ENCODE measurements at regions not wholly inside any gene's neighbourhood (a gene's known extent, or its start where the extent isn't known, plus 50 kb on each side); places are given as distances from the start of the nearest gene placed in this dataset.
A peak's percentile ranks its signal among the peaks of the same experiment; 100 is the strongest.
"Not testable (repeated sequence)": the region's sequence is repeated elsewhere in the genome, so short reads cannot be mapped to it uniquely, and the experiment has no call there.

GRCh38 chr3:34881026-34881425, 758.3 kb upstream of the ARPP21 start:
- DNase-seq: no peak
- no peak for ATAC-seq

DNA sequence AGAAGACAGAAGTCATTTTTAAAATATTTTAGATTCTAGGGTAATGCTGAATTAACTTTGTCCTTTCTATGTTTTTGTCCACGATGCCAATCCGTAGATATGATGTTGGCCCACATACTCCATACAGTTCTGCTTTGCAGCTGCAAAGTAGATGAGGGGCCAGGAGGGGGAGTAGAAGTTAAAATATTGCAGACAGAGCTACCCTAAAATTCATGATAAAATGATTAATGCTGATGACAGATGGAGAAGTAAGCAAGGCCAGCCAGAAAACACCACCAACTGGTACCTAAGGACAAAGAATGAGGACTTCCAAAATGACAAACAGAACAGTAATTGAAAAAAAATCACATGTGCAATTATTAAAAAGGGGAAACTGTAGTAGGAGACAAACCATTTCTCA, 756.6 kb upstream of the ARPP21 start:
- ATAC-seq (no peak), DNase-seq (no peak)

DNA sequence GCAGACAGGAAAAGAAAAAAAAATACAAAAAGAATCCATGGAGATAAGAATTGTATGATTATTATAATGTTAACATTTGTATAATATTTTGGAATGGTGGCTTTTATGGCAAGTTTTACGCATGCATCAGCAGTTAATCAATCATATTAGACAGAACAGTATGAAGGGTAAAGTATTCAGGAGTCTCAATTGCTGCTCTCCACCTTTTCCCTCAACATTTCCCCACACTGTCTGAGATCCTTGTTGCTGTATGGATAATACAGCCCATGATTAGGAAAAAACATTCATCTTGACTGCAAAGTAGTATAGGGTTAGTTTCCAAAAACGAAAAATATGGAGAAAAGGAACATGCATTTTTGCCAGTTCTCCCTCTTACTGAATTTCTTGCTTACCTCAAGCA, 755.3 kb upstream of the ARPP21 start:
- no peak for ATAC-seq
- DNase-seq: no peak

DNA sequence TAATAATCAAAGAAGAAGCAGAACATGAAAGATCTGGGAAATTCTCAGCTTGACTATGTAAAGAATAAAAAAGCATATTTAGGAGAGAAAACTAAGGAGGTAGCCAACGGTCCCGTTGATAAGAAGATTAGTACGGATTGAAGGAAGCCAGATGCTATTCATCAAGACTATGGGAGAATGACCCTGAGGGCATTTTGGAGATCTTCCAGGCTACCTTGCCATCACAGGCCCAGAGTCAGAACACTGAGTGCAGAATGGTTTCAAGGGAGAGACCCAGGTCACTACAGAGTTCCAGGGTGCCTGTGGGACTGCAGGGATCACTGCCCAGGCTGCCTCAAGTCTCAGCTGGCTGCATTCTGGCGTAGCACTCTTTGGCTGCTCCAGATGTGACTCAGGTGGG, 752.9 kb upstream of the ARPP21 start:
- ATAC-seq (no peak), DNase-seq (no peak)

GRCh38 chr3:34889641-34890040, 749.7 kb upstream of the ARPP21 start:
- DNase-seq (no peak), ATAC-seq (no peak)

DNA sequence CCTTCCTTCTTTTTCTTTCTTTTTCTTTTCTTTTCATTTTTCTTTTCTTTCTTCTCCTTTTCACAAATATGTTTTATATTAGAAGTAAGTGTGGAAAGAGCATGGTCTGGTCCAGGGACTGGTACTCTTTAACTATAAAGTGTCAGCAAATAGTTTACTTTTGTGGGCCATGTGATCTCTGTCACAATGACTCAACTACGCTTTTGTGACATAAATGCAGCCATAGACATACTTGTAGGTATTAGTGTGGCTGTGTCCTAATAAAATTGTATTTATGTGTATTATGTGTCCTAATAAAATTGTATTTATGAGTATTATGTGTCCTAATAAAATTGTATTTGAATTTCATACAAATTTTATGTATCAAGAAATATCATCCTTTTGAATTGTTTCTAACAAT, 749.1 kb upstream of the ARPP21 start:
- DNase-seq (no peak), ATAC-seq (no peak)

DNA sequence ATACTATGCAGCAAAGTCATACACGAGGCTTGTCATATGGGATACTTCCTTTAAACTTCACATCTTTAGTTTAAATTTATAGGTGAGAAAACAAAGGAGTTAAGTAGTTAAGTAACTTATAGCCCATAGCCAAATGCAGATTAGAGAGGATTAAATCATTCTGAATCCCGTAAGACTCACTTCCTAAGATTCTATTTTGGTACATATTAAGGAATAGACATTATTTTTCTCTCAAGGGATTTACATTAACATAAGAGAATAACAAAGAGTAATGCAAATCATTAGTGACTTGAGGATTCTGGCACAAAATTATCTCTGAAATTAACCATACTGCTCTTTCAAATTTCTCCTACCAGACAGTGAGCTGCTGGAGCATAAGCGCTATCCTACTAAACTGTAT, 747.4 kb upstream of the ARPP21 start:
- DNase-seq (no peak), ATAC-seq (no peak)

GRCh38 chr3:34895841-34896240, 743.5 kb upstream of the ARPP21 start:
- DNase-seq (no peak), ATAC-seq (no peak)

DNA sequence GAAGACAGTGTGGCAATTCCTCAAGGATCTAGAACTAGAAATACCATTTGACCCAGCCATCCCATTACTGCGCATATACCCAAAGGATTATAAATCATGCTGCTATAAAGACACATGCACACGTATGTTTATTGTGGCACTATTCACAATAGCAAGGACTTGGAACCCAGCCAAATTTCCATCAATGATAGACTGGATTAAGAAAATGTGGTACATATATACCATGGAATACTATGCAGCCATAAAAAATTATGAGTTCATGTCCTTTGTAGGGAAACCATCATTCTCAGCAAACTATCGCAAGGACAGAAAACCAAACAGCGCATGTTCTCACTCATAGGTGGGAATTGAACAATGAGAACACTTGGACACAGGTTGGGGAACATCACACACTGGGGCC, 729.6 kb upstream of the ARPP21 start:
- not testable (repeated sequence) for DNase-seq, ATAC-seq

DNA sequence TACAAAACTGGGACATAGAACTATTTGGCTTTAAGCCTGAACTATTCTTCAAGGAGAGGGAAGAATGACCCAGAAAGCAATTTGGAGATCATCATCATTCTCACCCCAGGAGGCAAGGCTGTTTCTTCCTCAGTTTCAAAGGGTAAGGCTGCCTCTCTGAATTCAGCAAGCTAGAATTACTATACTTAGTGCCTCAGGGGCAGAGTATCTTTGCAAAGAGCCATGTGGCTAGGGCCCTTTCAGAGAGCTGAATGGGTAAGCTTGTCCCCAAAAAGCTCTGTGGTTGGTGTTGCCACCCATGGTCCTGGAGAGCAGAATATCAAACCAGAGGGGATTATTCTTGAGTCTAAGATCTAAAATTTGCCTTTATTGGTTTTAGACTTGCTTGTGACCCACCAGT, 720.3 kb upstream of the ARPP21 start:
- no peak for ATAC-seq

GRCh38 chr3:34920806-34921205, 718.5 kb upstream of the ARPP21 start:
- no peak for DNase-seq
- no peak for ATAC-seq

More for the DNA sequence above, 720.3 kb upstream of the ARPP21 start:
- no peak for DNase-seq

DNA sequence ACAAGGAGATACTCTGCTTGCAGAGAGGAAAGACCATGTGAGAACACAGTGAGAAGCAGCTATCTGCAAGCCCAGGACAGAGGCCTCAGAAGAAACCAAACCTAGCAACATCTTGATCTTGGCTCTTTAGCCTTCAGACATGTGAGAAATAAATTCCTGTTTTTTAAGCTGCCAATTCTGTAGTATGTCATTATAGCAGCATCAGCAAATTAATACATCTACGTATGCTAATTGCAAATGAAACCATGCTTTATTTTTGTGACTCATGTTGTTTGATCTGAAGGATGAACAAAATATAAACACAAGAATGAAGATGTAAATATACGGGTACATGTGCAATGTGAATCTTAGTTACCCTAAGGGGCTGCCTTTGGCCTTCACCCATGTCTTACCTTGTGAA, 714.4 kb upstream of the ARPP21 start:
- DNase-seq (no peak), ATAC-seq (no peak)

GRCh38 chr3:34925851-34926250, 713.5 kb upstream of the ARPP21 start:
- no peak for DNase-seq
- ATAC-seq: no peak

GRCh38 chr3:34929036-34929435, 710.3 kb upstream of the ARPP21 start:
- DNase-seq (no peak), ATAC-seq (no peak)

DNA sequence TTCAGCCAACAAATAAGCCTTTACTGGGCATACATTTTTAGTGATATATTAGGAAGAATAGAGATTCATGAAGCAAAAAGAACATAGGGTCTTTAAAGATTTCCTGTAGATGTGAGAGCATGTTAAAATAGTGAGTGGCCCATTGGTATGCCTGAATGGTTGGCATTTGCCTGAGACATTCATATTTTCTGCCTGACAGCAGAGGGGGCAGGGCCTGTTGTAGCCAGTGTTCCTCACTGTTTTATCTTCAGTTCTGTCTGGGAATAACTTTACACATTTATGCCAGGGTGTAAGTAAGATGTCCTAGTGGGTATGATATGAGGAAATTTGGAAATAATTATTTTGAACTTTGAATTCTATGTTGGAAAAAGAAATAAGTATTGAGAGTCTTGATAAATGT, 704.7 kb upstream of the ARPP21 start:
- no peak for ATAC-seq
- DNase-seq: no peak

GRCh38 chr3:34938784-34939183, 700.5 kb upstream of the ARPP21 start:
- DNase-seq (no peak), ATAC-seq (no peak)

GRCh38 chr3:34942256-34942655, 697.1 kb upstream of the ARPP21 start:
- ATAC-seq (no peak), DNase-seq (no peak)

- ATAC-seq: no peak
- no peak for DNase-seq
These were observed 691.5 kb upstream of the ARPP21 start for GRCh38 chr3:34947834-34948233.

DNA sequence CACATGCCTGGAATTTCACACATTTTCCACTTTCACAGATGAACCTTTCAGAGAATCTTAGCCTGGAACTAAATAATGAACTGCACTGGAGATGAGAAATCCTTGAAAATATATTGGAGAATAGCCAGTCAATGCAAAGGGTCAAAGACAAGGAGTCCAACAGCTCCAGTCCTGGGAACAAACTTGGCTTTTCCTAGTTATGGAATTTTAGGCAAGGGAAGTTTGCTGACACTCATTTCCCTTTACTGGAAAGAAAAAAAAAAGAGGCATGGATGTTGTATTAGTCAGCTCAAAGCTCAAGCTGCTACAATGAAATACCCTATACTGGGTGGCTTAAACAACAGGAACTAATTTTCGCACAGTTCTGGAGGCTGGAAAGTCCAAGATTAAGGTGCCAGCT, 690.8 kb upstream of the ARPP21 start:
- DNase-seq (no peak), ATAC-seq (no peak)

DNA sequence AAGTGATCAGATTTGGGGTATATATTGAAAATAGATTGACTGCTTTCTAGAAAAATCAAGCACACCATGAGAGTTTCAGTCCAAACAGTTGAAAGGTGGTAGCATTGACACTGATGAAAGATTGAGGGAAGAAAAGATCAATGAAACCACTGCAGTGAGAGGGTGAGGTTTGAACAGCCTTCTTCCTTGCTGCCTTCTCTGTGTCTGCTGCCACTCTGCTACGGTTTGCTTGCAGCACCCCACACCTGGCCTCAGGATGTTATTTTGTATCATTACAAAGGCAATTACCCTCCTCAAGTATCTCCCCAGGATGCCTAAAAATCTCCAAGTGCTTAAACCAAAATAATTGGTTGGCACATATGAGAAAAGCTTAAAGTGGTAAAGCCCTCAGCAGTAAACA, 683.6 kb upstream of the ARPP21 start:
- DNase-seq (no peak), ATAC-seq (no peak)

DNA sequence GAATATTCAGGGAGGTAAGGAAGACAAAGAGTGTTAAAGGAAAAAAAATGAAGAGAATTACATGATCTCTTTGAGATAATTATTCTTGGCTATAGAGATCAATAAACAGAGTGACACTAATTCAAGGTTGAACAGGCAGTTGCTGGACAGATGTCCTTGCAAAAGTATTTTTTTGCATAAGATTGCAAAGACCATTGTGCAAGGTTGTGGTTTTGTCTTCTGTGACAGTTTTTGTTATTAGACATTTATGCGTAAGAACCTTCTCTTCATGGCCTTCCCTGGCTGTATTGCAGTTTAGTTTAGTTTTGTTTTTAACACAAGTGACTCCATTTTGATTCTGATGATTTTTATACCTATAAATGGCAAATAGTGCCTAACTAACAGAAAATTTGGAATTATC, 682.8 kb upstream of the ARPP21 start:
- ATAC-seq (no peak), DNase-seq (no peak)

DNA sequence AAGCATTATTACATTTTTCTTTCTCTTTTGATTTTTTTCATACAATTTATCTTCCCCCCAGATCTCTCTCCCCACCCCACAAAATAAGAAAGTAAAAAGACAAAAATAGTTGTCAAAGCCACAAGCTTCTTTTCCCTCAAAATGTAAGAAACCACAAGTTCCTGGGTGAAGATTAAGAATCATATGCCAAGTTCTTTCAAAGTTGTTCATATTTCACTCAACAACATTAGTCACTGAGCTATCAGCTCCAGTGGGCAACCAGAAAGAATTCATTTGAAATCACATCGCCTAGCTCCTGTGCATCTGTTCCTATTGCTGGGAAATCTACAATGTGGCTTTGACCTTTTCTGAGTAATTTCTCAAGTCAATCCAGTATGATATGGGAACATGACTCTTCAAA, 681.6 kb upstream of the ARPP21 start:
- DNase-seq (no peak), ATAC-seq (peak; percentile 57)

DNA sequence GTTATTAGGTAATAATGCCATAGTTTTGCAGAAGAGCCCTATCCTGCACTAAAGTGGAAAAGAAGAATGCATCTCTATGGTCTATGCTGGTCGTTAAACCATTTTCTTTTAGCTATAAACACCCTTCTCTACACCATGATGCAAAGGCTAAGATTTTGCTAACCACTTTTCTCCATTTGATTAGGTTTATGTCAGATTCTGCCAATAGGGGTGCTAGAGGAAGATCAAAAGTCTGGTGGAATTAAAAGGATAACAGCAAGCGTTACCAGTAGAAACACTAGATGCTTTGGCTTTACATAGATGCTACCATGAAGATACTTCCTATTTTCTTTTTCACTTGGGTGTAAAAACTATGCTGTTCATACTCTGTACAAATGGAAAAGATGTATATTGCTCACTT, 669.8 kb upstream of the ARPP21 start:
- no peak for ATAC-seq
- no peak for DNase-seq

DNA sequence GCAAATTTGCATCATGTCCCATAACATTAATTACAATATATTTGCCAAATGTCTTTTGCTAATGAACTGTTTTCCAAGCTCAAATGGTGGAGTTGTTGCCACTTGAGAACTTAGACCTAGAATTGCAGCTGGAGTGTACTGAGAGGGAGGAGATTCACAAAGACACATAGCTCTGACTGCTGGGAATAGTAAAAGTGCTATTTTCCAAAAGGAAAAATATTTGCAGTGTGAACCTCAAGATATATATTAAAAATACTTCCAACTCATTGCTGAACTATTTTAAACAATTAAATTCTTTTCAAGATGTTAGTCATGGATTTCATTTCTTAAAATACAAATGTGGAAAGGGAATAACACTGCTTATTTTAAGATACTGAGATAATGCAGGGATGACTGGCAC, 666.8 kb upstream of the ARPP21 start:
- no peak for DNase-seq
- no peak for ATAC-seq

DNA sequence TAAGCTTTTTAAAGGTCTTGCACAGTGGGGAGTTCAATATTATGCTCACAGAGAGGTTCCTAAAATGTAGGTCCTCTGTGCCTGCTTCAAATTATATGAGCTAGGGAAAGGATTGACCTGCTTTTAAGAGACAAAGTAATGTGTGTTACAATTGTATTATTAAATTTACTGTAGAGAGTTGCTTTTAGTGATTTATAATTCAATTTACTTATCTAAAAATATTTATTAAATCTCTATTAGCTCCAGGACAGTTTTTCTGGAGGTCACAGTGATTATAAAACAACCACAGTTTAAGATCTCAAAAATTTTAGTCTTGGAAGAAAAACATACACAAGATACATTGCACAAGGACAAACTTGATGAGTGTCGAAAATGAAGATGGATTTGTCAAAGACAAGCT, 665.7 kb upstream of the ARPP21 start:
- DNase-seq (no peak), ATAC-seq (no peak)

- no peak for DNase-seq
- ATAC-seq: no peak
These were observed 655.7 kb upstream of the ARPP21 start for GRCh38 chr3:34983631-34984030.

Data from stimulated activated naive CD8-positive, alpha-beta T cell treated with anti-CD3 and anti-CD28 coated beads, Interleukin-15, Interleukin-2, amounts not matched to agents 100 U/mL and 50 U/mL, for 24 hours (primary cell).